ENCODE measurements at regions not wholly inside any gene's neighbourhood (a gene's known extent, or its start where the extent isn't known, plus 50 kb on each side); places are given as distances from the start of the nearest gene placed in this dataset.
A peak's percentile ranks its signal among the peaks of the same experiment; 100 is the strongest.
"Not testable (repeated sequence)": the region's sequence is repeated elsewhere in the genome, so short reads cannot be mapped to it uniquely, and the experiment has no call there.

DNA sequence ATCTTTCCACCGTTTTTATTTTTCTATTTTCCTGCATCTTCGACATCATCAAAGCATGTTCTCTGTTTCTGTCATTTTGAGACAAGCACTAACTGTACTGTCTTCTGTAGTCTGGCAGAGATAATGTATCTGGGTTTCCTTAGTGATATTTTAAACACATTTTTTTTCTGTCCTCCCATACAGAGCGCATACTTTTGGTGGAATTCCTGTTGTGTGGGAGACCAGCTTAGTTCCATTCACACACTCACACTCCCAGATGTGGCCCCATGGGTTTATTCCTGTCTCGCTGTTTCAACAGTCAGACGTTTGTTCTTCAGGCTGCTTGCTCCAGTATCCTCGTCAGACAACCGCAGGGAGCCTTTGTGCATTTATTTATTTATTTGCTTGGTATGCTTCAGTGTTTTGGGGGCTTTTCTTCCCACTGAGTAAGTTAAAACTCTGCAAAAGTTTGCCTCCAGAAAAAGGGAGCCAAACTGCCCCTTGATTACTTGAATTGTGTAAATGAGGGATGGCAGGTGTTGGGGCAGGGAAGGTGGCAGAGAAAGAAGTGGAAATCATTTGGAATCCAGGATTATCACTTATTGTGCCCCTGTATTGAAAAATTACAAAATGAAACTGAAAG is 456.8 kb upstream of the KLF6 start:
- intact Hi-C loops (cut with micrococcal nuclease; ENCODE audit: unreplicated experiment), result loop anchor here (2.0 to 10.0 kb wide), 2 partner anchors 413 to 455 kb away; no protein-coding TSS in a partner anchor
- Mint-ChIP-seq H3K27ac (ENCODE audit: unreplicated experiment) (peak overlapping the region; percentile 85), H3K36me3 (ENCODE audit: insufficient read depth, unreplicated experiment) (no peaks in the 10 kb centered on the region), H3K27me3 (ENCODE audit: unreplicated experiment) (no peaks in the 10 kb centered on the region), H3K4me1 (ENCODE audit: low read depth, unreplicated experiment) (peaks cover 31% of the 10 kb centered on the region), H3K4me3 (ENCODE audit: low read depth, unreplicated experiment) (peak overlapping the region; percentile 63), H3K9me3 (ENCODE audit: low read depth, unreplicated experiment) (peaks cover 8% of the 10 kb centered on the region)
- BruUV-seq (replicated peaks), result no TSS peak
- peak; percentile 29 for DNase-seq
- CTCF ChIA-PET, result interaction anchor here (0.6 kb wide), 1 partner anchor 1069 kb away, joined by 6 read pairs; the partner anchor contains the start of gene PITRM1
- TF ChIP-seq CTCF (IDR thresholded peaks at IDR 0.05; ENCODE audit: unreplicated experiment), result no peak

DNA sequence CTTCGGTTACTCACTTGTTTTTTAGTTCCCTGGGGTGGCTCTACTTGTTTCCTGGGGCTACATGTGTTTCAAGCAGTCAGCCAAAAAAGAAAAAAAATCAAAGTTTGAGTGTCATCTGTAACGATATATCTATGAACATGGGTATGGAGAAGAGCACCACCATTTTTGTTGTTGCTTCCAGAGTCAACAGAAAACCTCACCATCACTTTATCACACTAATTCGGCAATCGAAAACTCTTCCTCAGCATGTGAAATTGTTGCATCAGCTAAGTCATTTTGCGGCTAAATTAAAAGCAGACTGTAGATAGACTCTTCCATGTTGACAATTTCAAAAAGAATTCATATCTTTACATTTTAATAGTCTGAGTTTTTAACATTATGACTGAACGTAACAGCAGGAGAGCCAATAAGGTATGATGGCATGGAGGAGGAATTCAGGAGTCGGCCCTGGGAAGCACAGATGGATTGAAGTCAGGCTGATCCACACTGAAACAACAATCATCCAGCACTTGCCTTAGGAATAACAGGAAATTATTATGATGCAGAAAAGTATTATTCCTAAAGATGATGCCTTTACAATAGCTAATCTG is 455.7 kb upstream of the KLF6 start:
- Mint-ChIP-seq H3K27ac (ENCODE audit: unreplicated experiment) (no peak overlapping the region), H3K27me3 (ENCODE audit: unreplicated experiment) (no peaks in the 10 kb centered on the region), H3K9me3 (ENCODE audit: low read depth, unreplicated experiment) (peaks cover 7% of the 10 kb centered on the region), H3K4me3 (ENCODE audit: low read depth, unreplicated experiment) (no peak overlapping the region), H3K36me3 (ENCODE audit: insufficient read depth, unreplicated experiment) (no peaks in the 10 kb centered on the region), H3K4me1 (ENCODE audit: low read depth, unreplicated experiment) (peaks cover 26% of the 10 kb centered on the region)
- CTCF ChIA-PET, result no interaction called here
- intact Hi-C loops (cut with micrococcal nuclease; ENCODE audit: unreplicated experiment), result loop anchor here (10.0 kb wide), 1 partner anchor 414 kb away; no protein-coding TSS in a partner anchor
- TF ChIP-seq CTCF (IDR thresholded peaks at IDR 0.05; ENCODE audit: unreplicated experiment), result no peak
- DNase-seq, result no peak
- BruUV-seq (replicated peaks), result no TSS peak

DNA sequence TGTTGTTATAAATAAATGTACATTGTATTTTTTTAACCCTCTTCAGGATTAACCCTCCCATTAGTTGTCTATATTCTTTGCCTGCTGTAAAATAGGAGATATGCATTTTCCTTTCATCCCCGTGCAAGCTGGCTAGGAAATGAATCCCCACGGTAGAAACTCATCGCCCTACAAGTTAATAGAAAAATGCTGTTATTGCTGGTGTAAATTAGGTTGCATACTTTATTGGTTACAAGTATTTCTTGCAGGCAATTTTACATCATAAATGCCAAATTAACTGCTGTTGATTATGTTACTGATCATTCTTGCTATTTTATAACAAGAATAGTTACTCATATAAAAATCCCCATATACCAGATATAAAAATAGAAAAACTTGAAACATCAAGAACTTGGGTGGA is 454.2 kb upstream of the KLF6 start:
- intact Hi-C loops (cut with micrococcal nuclease; ENCODE audit: unreplicated experiment), result no loop called here
- Mint-ChIP-seq H3K9me3 (ENCODE audit: low read depth, unreplicated experiment) (peaks cover 3% of the 10 kb centered on the region), H3K4me1 (ENCODE audit: low read depth, unreplicated experiment) (peaks cover 26% of the 10 kb centered on the region), H3K4me3 (ENCODE audit: low read depth, unreplicated experiment) (no peak overlapping the region), H3K27ac (ENCODE audit: unreplicated experiment) (no peak overlapping the region), H3K36me3 (ENCODE audit: insufficient read depth, unreplicated experiment) (no peaks in the 10 kb centered on the region), H3K27me3 (ENCODE audit: unreplicated experiment) (no peaks in the 10 kb centered on the region)
- no peak for TF ChIP-seq CTCF (IDR thresholded peaks at IDR 0.05; ENCODE audit: unreplicated experiment)
- CTCF ChIA-PET, result no interaction called here
- BruUV-seq (replicated peaks), result no TSS peak
- no peak for DNase-seq

DNA sequence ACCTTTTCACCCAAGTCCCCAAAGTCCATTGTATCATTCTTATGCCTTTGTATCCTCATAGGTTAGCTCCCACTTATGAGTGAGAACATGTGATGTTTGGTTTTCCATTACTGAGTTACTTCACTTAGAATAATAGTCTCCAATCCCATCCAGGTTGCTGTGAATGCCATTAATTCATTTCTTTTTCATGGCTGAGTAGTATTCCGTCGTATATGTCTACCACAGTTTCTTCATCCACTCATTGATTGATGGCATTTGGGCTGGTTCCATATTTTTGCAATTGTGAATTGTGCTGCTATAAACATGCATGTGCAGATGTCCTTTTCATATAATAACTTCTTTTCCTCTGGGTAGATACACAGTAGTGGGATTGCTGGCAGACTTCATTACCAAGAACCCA is 451.9 kb upstream of the KLF6 start:
- intact Hi-C loops (cut with micrococcal nuclease; ENCODE audit: unreplicated experiment); H3K27ac Mint-ChIP-seq (ENCODE audit: unreplicated experiment); H3K27me3 Mint-ChIP-seq (ENCODE audit: unreplicated experiment); DNase-seq; H3K9me3 Mint-ChIP-seq (ENCODE audit: low read depth, unreplicated experiment); CTCF ChIA-PET; BruUV-seq (replicated peaks); H3K36me3 Mint-ChIP-seq (ENCODE audit: insufficient read depth, unreplicated experiment); H3K4me3 Mint-ChIP-seq (ENCODE audit: low read depth, unreplicated experiment): not testable (repeated sequence)
- peaks cover 15% of the 10 kb centered on the region for H3K4me1 Mint-ChIP-seq (ENCODE audit: low read depth, unreplicated experiment)

- no peak for TF ChIP-seq CTCF (IDR thresholded peaks at IDR 0.05; ENCODE audit: unreplicated experiment)
Measured at GRCh38 chr10:4234661-4235060, 449.7 kb upstream of the KLF6 start.

More at GRCh38 chr10:4234661-4235060, 449.7 kb upstream of the KLF6 start:
- H3K9me3 Mint-ChIP-seq (ENCODE audit: low read depth, unreplicated experiment), result peaks cover 3% of the 10 kb centered on the region
- H3K4me1 Mint-ChIP-seq (ENCODE audit: low read depth, unreplicated experiment), result no peaks in the 10 kb centered on the region
- no peaks in the 10 kb centered on the region for H3K36me3 Mint-ChIP-seq (ENCODE audit: insufficient read depth, unreplicated experiment)
- no peak overlapping the region for H3K4me3 Mint-ChIP-seq (ENCODE audit: low read depth, unreplicated experiment)
- H3K27me3 Mint-ChIP-seq (ENCODE audit: unreplicated experiment), result no peaks in the 10 kb centered on the region
- no peak overlapping the region for H3K27ac Mint-ChIP-seq (ENCODE audit: unreplicated experiment)
- intact Hi-C loops (cut with micrococcal nuclease; ENCODE audit: unreplicated experiment), result no loop called here
- DNase-seq, result no peak
- CTCF ChIA-PET, result no interaction called here
- BruUV-seq (replicated peaks), result no TSS peak

Data from Calu3 (cell line).